DND-41 (cell line): ENCODE measurements at regions not wholly inside any gene's neighbourhood (a gene's known extent, or its start where the extent isn't known, plus 50 kb on each side); places are given as distances from the start of the nearest gene placed in this dataset.

Experiments used
- EZH2 ChIP-seq: IDR thresholded peaks from 3 replicates; pipeline ENCODE4 v1.6.1; 2012; ENCODE audit warnings: borderline replicate concordance, low read depth, mild to moderate bottlenecking, moderate library complexity, low read length, inconsistent platforms; ENCODE audit not compliant: severe bottlenecking
- TF ChIP-seq, protein P1 (sequence below): IDR thresholded peaks from 2 replicates; pipeline ENCODE4 v1.5.1; 2012; ENCODE audit warnings: borderline replicate concordance, low read length, moderate library complexity, mild to moderate bottlenecking; ENCODE audit not compliant: poor library complexity, severe bottlenecking; ENCODE audit errors: extremely low read depth

DNA sequence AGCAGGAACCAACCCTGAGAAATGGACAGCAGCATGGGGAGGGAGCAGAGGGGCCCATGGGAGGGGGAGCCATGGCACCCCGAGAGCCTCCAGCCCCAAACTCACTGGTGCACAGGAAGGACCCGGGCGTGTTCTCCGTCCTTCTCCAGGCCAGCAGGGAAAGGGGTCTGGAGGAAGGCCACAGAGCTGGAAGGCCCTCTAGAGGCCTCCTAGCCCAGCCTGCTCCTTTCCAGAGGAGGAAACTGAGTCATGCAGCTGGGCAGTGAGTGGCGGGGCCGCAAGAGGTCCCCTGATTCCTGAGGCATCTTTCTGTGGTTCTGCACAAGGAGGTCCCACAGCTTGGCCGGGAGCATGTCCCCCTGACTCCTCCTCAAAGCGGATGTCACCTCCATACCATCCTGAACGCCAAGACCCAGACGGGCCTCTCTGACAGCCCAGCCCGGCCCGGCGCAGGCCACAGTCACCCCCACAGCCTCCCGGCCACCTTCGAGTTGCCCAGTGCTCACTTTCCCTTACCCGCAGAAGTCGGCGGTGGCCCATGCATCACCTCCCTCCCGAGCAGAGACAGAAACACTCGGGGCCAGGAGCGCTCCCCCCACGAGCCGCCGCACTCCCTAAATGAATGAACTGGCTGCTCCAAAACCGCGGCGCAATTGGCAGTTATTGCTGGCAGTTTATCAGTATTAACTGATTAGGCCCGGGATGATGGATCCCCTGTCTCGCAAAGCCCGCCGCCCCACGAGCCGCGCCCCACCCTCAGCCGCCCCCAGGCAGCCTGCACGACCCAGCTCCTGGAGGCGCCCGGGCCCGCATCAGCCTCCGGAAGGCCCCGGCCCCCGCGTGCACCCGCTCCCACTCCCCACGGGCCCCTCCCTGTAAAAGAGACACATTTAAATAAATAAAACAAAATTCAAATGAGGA lies 272.5 kb downstream of the BUD13 start:
- TF ChIP-seq EZH2 = no peak
- TF ChIP-seq, protein P1, sequence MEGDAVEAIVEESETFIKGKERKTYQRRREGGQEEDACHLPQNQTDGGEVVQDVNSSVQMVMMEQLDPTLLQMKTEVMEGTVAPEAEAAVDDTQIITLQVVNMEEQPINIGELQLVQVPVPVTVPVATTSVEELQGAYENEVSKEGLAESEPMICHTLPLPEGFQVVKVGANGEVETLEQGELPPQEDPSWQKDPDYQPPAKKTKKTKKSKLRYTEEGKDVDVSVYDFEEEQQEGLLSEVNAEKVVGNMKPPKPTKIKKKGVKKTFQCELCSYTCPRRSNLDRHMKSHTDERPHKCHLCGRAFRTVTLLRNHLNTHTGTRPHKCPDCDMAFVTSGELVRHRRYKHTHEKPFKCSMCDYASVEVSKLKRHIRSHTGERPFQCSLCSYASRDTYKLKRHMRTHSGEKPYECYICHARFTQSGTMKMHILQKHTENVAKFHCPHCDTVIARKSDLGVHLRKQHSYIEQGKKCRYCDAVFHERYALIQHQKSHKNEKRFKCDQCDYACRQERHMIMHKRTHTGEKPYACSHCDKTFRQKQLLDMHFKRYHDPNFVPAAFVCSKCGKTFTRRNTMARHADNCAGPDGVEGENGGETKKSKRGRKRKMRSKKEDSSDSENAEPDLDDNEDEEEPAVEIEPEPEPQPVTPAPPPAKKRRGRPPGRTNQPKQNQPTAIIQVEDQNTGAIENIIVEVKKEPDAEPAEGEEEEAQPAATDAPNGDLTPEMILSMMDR = no peak
